ENCODE measurements at regions not wholly inside any gene's neighbourhood (a gene's known extent, or its start where the extent isn't known, plus 50 kb on each side); places are given as distances from the start of the nearest gene placed in this dataset.
"Not testable (repeated sequence)": the region's sequence is repeated elsewhere in the genome, so short reads cannot be mapped to it uniquely, and the experiment has no call there.

DNA sequence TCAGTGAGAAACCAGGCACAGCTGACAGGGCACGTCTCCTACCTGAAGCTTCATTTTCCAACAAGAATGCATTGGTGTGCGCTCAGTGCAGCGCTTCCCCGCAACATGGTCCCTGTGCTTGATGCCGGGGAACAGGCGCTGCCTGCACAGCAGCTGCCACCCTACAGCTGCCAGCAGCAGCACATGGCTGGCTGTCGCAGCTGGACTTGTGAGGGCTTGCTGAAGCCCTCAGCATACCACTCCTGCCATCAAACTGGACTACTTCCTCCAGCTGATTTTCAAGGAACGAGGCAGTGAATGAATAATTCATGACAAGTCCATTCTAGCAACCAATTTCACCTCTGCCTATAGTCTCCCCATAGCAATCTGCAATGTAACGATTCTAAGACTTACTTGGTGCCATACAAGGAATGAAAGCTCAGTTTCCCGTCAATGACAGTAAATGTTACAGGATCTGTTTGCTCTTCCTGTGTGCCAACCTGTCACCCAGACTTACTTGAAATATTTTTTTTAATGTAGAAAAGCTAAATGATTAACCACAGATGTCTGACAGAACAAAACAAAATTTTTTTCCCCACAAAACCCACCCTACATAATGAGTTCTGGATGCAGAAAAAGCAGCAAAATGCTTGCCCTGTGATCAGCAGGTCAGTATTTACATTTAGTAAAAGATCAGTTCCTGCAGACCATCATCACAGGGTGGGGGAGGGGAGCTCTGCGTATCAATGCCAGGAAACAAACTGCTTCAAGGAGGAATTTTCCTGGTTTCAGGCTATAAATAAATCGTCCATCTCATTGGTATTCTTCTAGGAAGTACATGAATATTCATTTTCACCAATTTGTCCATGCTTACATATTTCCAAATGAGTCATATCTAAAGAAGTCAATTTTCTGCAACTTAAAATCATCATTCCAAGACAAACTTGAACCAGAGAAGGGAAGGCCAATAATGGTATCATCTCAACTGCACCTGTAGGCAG lies 140.6 kb downstream of the ALOX5 start:
- no peak overlapping the region for H3K4me3 ChIP-seq
- H3K4me1 ChIP-seq (ENCODE audit: control insufficient read depth in 5 of 5, insufficient read depth in 5 of 5, low read length in 5 of 5) = peaks cover 0 to 9% (median 4%) of the 10 kb centered on the region in 5 donors
- DNase-seq (peak in 1 of 3 donors; percentile 15), ATAC-seq (ENCODE audit: insufficient read depth, low FRiP score) (no peak)
- H3K36me3 ChIP-seq (ENCODE audit: control insufficient read depth in 4 of 4, insufficient read depth in 4 of 4, low read length in 4 of 4) = no peaks in the 10 kb centered on the region
- 72 to 75% methylated on average over 12 of the region's 12 CpGs for WGBS, 2 donors
- no peak overlapping the region for H3K9ac ChIP-seq (ENCODE audit: insufficient read depth in 1 of 2, low read length in 2 of 2)
- no peaks in the 10 kb centered on the region for H3K27me3 ChIP-seq (ENCODE audit: control insufficient read depth in 3 of 3, insufficient read depth in 3 of 3, low read length in 2 of 3)
- TF ChIP-seq, protein P1, sequence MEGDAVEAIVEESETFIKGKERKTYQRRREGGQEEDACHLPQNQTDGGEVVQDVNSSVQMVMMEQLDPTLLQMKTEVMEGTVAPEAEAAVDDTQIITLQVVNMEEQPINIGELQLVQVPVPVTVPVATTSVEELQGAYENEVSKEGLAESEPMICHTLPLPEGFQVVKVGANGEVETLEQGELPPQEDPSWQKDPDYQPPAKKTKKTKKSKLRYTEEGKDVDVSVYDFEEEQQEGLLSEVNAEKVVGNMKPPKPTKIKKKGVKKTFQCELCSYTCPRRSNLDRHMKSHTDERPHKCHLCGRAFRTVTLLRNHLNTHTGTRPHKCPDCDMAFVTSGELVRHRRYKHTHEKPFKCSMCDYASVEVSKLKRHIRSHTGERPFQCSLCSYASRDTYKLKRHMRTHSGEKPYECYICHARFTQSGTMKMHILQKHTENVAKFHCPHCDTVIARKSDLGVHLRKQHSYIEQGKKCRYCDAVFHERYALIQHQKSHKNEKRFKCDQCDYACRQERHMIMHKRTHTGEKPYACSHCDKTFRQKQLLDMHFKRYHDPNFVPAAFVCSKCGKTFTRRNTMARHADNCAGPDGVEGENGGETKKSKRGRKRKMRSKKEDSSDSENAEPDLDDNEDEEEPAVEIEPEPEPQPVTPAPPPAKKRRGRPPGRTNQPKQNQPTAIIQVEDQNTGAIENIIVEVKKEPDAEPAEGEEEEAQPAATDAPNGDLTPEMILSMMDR (IDR thresholded peaks at IDR 0.05; ENCODE audit: control extremely low read depth, extremely low read depth) = no peak
- no peak overlapping the region for H3K27ac ChIP-seq (ENCODE audit: low read depth in 1 of 2, low read length in 1 of 2)
- no peaks in the 10 kb centered on the region for H3K9me3 ChIP-seq (ENCODE audit: control insufficient read depth in 4 of 4, insufficient read depth in 3 of 4, low read length in 3 of 4)

DNA sequence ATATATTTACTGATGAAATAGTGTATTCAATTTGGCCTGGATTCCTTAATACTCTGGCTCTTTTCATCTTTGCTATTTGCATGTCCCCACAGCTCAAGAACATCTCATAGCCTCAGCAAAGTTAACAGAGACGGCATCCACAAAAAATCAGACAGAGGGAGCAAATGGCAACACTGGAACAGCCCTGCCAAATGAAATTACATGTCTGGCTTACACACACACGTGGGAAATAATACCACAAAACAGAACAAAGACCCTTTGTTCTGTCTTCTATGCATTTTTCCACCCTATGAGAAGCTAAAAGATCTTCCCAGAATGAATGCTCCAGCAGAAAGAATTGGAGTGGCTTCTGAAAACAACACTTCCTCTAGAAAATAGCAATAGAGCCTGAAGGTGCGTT lies 139.5 kb downstream of the ALOX5 start:
- Histone ChIP-seq H3K4me1 (ENCODE audit: control insufficient read depth in 5 of 5, insufficient read depth in 5 of 5, low read length in 5 of 5) (peaks cover 0 to 8% (median 0%) of the 10 kb centered on the region in 5 donors), H3K4me3 (no peak overlapping the region), H3K27ac (ENCODE audit: low read depth in 1 of 2, low read length in 1 of 2) (no peak overlapping the region), H3K9me3 (ENCODE audit: control insufficient read depth in 4 of 4, insufficient read depth in 3 of 4, low read length in 3 of 4) (no peaks in the 10 kb centered on the region), H3K9ac (ENCODE audit: insufficient read depth in 1 of 2, low read length in 2 of 2) (no peak overlapping the region), H3K36me3 (ENCODE audit: control insufficient read depth in 4 of 4, insufficient read depth in 4 of 4, low read length in 4 of 4) (no peaks in the 10 kb centered on the region), H3K27me3 (ENCODE audit: control insufficient read depth in 3 of 3, insufficient read depth in 3 of 3, low read length in 2 of 3) (no peaks in the 10 kb centered on the region)
- TF ChIP-seq, protein P1 (IDR thresholded peaks at IDR 0.05; ENCODE audit: control extremely low read depth, extremely low read depth) = no peak
- DNase-seq = no peak
- ATAC-seq (ENCODE audit: insufficient read depth, low FRiP score) = no peak
- 79 to 84% methylated on average over 3 of the region's 3 CpGs for WGBS, 2 donors

DNA sequence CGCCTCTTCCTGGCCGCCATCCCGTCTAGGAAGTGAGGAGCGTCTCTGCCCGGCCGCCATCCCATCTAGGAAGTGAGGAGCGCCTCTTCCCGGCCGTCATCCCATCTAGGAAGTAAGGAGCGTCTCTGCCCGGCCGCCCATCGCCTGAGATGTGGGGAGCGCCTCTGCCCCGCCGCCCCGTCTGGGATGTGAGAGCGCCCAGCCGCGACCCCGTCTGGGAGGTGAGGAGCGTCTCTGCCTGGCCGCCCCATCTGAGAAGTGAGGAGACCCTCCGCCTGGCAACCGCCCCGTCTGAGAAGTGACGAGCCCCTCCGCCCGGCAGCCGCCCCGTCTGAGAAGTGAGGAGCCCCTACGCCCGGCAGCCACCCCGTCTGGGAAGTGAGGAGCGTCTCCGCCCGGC lies 137.9 kb downstream of the ALOX5 start:
- not testable (repeated sequence) for ATAC-seq (ENCODE audit: insufficient read depth, low FRiP score)

DNA sequence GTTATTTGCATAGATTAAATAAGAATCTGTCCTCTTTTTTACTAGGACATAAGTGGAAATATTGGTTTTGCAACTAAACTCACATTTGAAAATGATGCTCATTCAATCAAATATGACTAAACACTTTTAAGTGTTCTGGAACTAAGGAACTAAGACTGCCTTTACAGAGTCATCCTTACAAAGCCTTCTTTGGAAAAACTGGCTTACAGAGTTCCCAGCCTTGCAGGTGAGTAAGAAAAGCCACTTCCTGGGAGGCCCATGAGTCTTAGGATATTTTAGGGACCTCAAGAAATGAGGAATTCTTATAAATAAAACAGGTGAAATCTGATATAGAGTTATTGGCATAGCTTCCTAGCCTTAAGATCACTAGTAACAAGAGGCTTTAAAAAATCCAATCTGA lies 135.5 kb downstream of the ALOX5 start:
- Histone ChIP-seq H3K27ac (ENCODE audit: low read depth in 1 of 2, low read length in 1 of 2) (no peak overlapping the region), H3K36me3 (ENCODE audit: control insufficient read depth in 4 of 4, insufficient read depth in 4 of 4, low read length in 4 of 4) (no peaks in the 10 kb centered on the region), H3K9me3 (ENCODE audit: control insufficient read depth in 4 of 4, insufficient read depth in 3 of 4, low read length in 3 of 4) (no peaks in the 10 kb centered on the region), H3K27me3 (ENCODE audit: control insufficient read depth in 3 of 3, insufficient read depth in 3 of 3, low read length in 2 of 3) (no peaks in the 10 kb centered on the region), H3K4me3 (no peak overlapping the region), H3K9ac (ENCODE audit: insufficient read depth in 1 of 2, low read length in 2 of 2) (no peak overlapping the region), H3K4me1 (ENCODE audit: control insufficient read depth in 5 of 5, insufficient read depth in 5 of 5, low read length in 5 of 5) (peaks cover 0 to 4% (median 0%) of the 10 kb centered on the region in 5 donors)
- no peak for DNase-seq
- ATAC-seq (ENCODE audit: insufficient read depth, low FRiP score) = no peak
- TF ChIP-seq, protein P1 (IDR thresholded peaks at IDR 0.05; ENCODE audit: control extremely low read depth, extremely low read depth) = no peak

More for the DNA sequence above, 137.9 kb downstream of the ALOX5 start:
- not testable (repeated sequence) for H3K9me3 ChIP-seq (ENCODE audit: control insufficient read depth in 4 of 4, insufficient read depth in 3 of 4, low read length in 3 of 4); H3K27ac ChIP-seq (ENCODE audit: low read depth in 1 of 2, low read length in 1 of 2); DNase-seq; H3K9ac ChIP-seq (ENCODE audit: insufficient read depth in 1 of 2, low read length in 2 of 2); H3K36me3 ChIP-seq (ENCODE audit: control insufficient read depth in 4 of 4, insufficient read depth in 4 of 4, low read length in 4 of 4); H3K27me3 ChIP-seq (ENCODE audit: control insufficient read depth in 3 of 3, insufficient read depth in 3 of 3, low read length in 2 of 3); H3K4me3 ChIP-seq; H3K4me1 ChIP-seq (ENCODE audit: control insufficient read depth in 5 of 5, insufficient read depth in 5 of 5, low read length in 5 of 5)
- 97 to 98% methylated on average over 23 to 37 of the region's 37 CpGs for WGBS, 2 donors
